ENCODE measurements at regions not wholly inside any gene's neighbourhood (a gene's known extent, or its start where the extent isn't known, plus 50 kb on each side); places are given as distances from the start of the nearest gene placed in this dataset.

DNA sequence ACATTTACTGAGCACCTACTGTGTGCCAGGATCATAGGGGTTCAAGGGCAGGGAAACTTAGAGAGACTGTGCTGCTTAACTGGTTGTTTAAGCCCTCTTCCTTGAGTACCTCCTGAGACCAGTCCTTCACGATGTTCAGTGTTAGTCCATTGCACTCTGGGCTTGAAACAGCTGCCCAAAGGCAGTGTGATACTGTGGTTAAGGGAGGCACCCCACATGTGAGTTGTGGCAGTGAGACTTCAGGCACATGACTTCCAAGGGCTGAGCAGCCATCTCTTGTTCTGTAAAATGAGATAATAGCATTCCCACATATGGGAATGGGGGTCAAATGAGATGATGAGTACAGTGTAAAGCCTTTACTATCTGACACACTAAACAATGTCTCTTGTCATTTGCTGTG lies 75.1 kb downstream of the LINGO1 start:
- no peak overlapping the region for H2AFZ ChIP-seq
- H3K9ac ChIP-seq, result no peak overlapping the region
- no peak overlapping the region for H3K4me3 ChIP-seq (ENCODE audit: low read depth, low read length)
- no peak overlapping the region for H3K27ac ChIP-seq
- no peaks in the 10 kb centered on the region for H3K36me3 ChIP-seq (ENCODE audit: control insufficient read depth, insufficient read depth, low read length)
- TF ChIP-seq CTCF (IDR thresholded peaks at IDR 0.05), result no peak
- H3K4me2 ChIP-seq (ENCODE audit: low read length), result no peak overlapping the region
- no peaks in the 10 kb centered on the region for H3K9me3 ChIP-seq (ENCODE audit: control insufficient read depth, low read length)
- no peaks in the 10 kb centered on the region for H3K4me1 ChIP-seq
- H3K79me2 ChIP-seq, result no peaks in the 10 kb centered on the region
- H3K27me3 ChIP-seq (ENCODE audit: control insufficient read depth, insufficient read depth, low read length), result no peaks in the 10 kb centered on the region

DNA sequence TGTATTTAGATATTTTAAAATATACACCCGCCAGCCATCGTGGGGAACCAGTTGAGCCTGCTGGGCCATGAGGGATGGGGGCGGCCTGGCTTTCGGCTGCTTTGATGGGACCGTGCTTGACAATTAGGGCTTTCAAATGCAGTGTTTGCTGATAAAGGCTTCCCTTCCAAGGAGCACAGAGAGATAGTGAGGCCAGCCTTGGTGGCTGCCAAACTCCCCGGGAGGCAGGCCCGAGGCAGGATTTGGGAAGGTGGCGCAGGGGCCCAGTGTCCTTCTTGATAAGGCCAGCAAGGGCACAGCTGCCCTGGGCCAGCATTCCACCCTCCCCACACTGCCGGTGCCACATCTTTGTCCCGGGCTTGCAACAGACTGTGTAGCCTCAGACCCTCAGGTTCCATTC lies 75.6 kb downstream of the LINGO1 start:
- H3K9me3 ChIP-seq (ENCODE audit: control insufficient read depth, low read length), result no peaks in the 10 kb centered on the region
- no peak for TF ChIP-seq CTCF (IDR thresholded peaks at IDR 0.05)
- no peak overlapping the region for H3K4me3 ChIP-seq (ENCODE audit: low read depth, low read length)
- no peak overlapping the region for H3K4me2 ChIP-seq (ENCODE audit: low read length)
- no peak overlapping the region for H3K9ac ChIP-seq
- H3K27ac ChIP-seq, result no peak overlapping the region
- no peaks in the 10 kb centered on the region for H3K79me2 ChIP-seq
- no peaks in the 10 kb centered on the region for H3K4me1 ChIP-seq
- no peaks in the 10 kb centered on the region for H3K27me3 ChIP-seq (ENCODE audit: control insufficient read depth, insufficient read depth, low read length)
- H3K36me3 ChIP-seq (ENCODE audit: control insufficient read depth, insufficient read depth, low read length), result no peaks in the 10 kb centered on the region
- no peak overlapping the region for H2AFZ ChIP-seq

DNA sequence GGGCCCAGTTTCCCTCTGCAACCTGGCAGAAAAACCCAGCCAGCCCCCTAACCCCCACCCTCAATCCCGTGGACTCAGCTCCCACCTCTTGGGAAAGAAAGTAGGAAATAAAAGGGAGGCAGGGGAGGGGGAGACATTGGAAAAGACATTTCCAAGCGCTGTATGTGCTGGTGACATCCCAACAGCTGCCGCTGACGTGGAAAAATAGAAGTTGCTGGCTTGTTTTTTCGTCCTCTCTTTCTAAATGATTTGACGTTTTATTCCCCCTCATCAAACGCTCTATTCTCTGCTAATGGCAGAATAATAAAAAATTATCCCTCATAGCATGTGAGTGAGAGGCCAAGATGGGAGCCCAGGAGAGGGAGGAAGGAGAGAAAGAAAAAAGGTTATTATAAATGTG lies 76.1 kb downstream of the LINGO1 start:
- no peaks in the 10 kb centered on the region for H3K9me3 ChIP-seq (ENCODE audit: control insufficient read depth, low read length)
- no peak overlapping the region for H3K4me3 ChIP-seq (ENCODE audit: low read depth, low read length)
- no peaks in the 10 kb centered on the region for H3K79me2 ChIP-seq
- no peak overlapping the region for H3K9ac ChIP-seq
- no peak overlapping the region for H3K4me2 ChIP-seq (ENCODE audit: low read length)
- no peaks in the 10 kb centered on the region for H3K36me3 ChIP-seq (ENCODE audit: control insufficient read depth, insufficient read depth, low read length)
- H2AFZ ChIP-seq, result no peak overlapping the region
- no peaks in the 10 kb centered on the region for H3K27me3 ChIP-seq (ENCODE audit: control insufficient read depth, insufficient read depth, low read length)
- no peaks in the 10 kb centered on the region for H3K4me1 ChIP-seq
- no peak overlapping the region for H3K27ac ChIP-seq
- no peak for TF ChIP-seq CTCF (IDR thresholded peaks at IDR 0.05)

DNA sequence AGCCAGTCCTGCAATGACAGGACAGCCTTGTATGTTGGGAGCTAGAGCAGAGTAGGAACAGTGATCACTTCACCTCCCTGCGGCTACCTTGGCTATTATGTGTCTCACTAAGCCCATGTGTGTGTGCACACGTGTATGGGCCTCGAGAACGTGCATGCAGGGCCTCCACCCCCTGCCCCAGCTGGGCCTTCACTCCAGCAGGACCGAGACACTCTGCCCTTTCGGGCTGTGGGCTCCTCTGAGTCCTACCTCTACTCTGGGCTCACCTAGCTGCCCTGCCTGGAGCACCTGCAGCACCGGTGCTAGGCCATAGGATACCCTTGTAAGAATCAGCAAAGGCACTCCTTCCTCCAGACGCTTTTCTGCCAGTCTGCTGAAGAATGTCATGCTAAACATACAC lies 77.5 kb downstream of the LINGO1 start:
- no peak overlapping the region for H3K4me2 ChIP-seq (ENCODE audit: low read length)
- H3K4me3 ChIP-seq (ENCODE audit: low read depth, low read length), result no peak overlapping the region
- TF ChIP-seq CTCF (IDR thresholded peaks at IDR 0.05), result no peak
- H3K27me3 ChIP-seq (ENCODE audit: control insufficient read depth, insufficient read depth, low read length), result no peaks in the 10 kb centered on the region
- H3K36me3 ChIP-seq (ENCODE audit: control insufficient read depth, insufficient read depth, low read length), result no peaks in the 10 kb centered on the region
- no peaks in the 10 kb centered on the region for H3K79me2 ChIP-seq
- no peak overlapping the region for H3K27ac ChIP-seq
- H3K9me3 ChIP-seq (ENCODE audit: control insufficient read depth, low read length), result no peaks in the 10 kb centered on the region
- H3K9ac ChIP-seq, result no peak overlapping the region
- no peaks in the 10 kb centered on the region for H3K4me1 ChIP-seq
- H2AFZ ChIP-seq, result no peak overlapping the region

- no peak overlapping the region for H3K9ac ChIP-seq
Measured at GRCh38 chr15:77554306-77555080, 78.2 kb downstream of the LINGO1 start.

More at GRCh38 chr15:77554306-77555080, 78.2 kb downstream of the LINGO1 start:
- no peaks in the 10 kb centered on the region for H3K79me2 ChIP-seq
- no peak overlapping the region for H3K4me2 ChIP-seq (ENCODE audit: low read length)
- no peak for TF ChIP-seq CTCF (IDR thresholded peaks at IDR 0.05)
- H3K4me1 ChIP-seq, result no peaks in the 10 kb centered on the region
- H3K27me3 ChIP-seq (ENCODE audit: control insufficient read depth, insufficient read depth, low read length), result no peaks in the 10 kb centered on the region
- H2AFZ ChIP-seq, result no peak overlapping the region
- H3K4me3 ChIP-seq (ENCODE audit: low read depth, low read length), result no peak overlapping the region
- no peaks in the 10 kb centered on the region for H3K9me3 ChIP-seq (ENCODE audit: control insufficient read depth, low read length)
- no peaks in the 10 kb centered on the region for H3K36me3 ChIP-seq (ENCODE audit: control insufficient read depth, insufficient read depth, low read length)
- no peak overlapping the region for H3K27ac ChIP-seq

Measured in parathyroid adenoma (tissue), 2 donors.